AG10803 (cell line): ENCODE measurements at regions not wholly inside any gene's neighbourhood (a gene's known extent, or its start where the extent isn't known, plus 50 kb on each side); places are given as distances from the start of the nearest gene placed in this dataset.

Experiments
- DNase-seq: peaks from one replicate; pipeline ENCODE4 v3.0.0; 2010; ENCODE audit warnings: low read depth
- H3K4me3 ChIP-seq: 2 replicates; pipeline ENCODE4 v1.5.1; 2011; ENCODE audit warnings: mild to moderate bottlenecking, low read length, control low read depth
- TF ChIP-seq, protein P1 (sequence below): conservative IDR thresholded peaks from 2 replicates; pipeline ENCODE4 v1.5.1; 2011; ENCODE audit warnings: mild to moderate bottlenecking, low read length, control low read depth, inconsistent platforms

DNA sequence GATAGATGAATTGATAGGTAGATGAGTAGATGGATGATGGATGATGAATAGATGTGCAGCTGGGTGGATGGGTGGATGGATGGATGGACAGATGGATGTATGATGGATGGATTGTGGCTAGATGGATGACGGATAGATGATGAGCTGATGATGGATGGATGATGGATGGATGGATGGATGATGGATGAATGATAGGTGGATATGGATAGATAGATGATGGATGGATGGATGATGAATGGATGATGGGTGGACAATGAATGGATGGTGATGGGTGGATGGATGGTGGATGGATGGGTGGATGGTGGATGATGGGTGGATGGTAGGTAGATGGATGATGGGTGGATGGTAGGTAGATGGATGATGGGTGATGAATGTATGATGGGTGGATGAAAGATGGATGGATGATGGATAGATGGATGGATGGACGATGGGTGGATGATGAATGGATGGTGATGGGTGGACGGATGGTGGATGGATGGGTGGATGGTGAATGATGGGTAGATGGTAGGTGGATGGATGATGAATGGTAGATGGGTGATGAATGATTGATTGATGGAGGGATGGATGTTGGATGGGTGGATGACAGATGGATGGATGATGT lies 1261.7 kb downstream of the BRD1 start:
- no peak for DNase-seq
- no peak overlapping the region for H3K4me3 ChIP-seq
- TF ChIP-seq, protein P1, sequence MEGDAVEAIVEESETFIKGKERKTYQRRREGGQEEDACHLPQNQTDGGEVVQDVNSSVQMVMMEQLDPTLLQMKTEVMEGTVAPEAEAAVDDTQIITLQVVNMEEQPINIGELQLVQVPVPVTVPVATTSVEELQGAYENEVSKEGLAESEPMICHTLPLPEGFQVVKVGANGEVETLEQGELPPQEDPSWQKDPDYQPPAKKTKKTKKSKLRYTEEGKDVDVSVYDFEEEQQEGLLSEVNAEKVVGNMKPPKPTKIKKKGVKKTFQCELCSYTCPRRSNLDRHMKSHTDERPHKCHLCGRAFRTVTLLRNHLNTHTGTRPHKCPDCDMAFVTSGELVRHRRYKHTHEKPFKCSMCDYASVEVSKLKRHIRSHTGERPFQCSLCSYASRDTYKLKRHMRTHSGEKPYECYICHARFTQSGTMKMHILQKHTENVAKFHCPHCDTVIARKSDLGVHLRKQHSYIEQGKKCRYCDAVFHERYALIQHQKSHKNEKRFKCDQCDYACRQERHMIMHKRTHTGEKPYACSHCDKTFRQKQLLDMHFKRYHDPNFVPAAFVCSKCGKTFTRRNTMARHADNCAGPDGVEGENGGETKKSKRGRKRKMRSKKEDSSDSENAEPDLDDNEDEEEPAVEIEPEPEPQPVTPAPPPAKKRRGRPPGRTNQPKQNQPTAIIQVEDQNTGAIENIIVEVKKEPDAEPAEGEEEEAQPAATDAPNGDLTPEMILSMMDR: no peak

DNA sequence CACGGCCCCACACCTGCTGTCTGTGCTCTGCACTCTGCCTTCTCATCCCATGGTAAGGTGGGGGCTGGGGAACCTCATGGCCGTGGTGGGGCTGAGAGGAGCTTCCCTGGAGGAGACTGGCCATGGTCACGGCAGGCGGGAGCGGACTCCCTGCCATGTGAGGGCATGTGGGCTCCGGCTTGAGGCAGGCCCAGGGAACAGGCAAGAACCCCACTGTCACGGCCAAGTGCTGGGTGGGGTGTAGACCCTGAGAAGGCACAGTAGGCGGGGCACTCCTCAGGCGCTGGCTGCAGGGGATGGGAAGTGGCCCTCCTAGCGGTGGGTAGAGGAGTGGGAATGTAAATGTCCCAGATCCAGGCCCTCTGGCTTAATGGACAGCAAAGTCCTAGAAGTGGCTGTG lies 1262.7 kb downstream of the BRD1 start:
- H3K4me3 ChIP-seq: no peak overlapping the region
- no peak for DNase-seq
- TF ChIP-seq, protein P1: no peak

DNA sequence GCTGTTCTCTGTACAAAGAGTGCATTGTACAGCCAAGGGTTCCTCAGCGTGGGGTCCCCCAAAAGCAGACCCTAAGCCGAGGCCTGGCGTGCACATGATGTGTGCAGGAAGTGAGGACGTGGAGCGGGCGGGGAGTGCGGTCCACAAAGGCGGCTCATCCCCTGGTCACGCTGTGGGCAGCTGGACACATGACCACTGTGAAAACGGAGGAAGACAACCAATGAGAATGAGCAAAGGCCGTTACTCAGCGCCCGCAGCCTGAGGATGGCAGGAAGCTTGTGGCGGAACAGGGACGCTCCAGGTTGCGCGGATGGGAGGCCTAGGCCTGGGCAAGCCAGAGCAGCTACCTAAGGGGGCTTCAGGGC lies 1263.7 kb downstream of the BRD1 start:
- TF ChIP-seq, protein P1: no peak
- H3K4me3 ChIP-seq: no peak overlapping the region
- DNase-seq: no peak

DNA sequence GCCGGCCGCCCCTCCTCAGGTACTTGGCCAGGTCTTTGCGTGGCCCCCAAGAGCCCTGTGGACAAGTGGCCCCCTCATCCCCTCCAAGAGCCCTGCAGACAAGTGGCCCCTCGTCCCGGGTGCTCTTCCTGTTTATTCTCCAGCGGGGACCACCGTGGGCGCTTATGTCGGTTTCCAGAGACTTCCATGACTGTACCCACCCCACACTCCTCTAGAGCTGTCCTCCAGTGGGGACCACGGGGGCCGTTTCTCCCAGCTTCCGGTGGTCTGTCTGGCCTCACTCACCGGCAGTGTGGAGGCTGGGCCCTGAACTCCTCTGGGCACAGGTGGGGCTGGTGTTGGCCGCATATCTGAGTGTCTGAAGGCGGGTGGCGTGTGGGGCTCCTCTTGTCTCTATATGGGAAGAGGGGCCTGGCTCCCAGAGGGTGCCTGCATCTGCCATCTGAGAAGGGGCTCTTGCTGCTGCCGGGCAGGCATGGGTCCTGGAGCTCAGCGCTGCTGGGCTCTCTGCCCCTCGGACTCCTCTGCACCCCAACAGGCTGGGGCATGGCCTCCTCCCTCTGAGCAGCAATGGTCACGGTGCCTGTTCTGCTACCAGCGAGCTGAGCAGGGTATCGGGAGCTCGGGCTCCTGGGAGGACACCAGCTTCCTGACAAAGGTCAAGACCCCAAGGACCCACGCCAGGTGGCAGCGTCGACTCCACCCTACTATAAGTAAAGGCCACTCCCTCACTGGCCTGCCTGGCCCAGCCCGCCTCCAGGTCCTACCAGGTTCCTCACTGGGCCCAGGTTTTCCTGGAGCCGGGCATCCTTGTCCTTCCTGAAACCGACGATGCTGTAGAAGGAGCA lies 1264.3 kb downstream of the BRD1 start:
- no peak overlapping the region for H3K4me3 ChIP-seq
- DNase-seq: no peak
- TF ChIP-seq, protein P1: no peak

DNA sequence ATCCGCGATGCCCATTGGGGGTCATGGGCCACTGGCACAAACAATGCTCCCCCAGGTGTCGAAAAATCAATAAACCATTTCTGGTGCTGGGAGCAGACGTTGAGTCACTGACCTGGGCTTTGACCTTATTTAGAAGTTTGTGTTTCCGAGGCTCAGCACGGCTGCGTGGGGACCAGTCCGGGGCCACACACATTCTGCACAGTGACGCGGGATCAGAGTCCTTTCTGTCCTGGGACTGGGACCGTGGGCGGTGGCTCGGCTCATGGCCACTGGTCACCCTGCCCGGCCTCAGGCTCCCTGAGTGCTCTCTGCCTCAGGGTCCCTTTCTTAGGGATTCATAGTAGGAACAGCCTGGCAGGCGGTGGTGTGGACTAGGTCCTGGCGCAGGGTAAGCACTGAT lies 1266.0 kb downstream of the BRD1 start:
- no peak overlapping the region for H3K4me3 ChIP-seq
- TF ChIP-seq, protein P1: no peak
- DNase-seq: no peak

DNA sequence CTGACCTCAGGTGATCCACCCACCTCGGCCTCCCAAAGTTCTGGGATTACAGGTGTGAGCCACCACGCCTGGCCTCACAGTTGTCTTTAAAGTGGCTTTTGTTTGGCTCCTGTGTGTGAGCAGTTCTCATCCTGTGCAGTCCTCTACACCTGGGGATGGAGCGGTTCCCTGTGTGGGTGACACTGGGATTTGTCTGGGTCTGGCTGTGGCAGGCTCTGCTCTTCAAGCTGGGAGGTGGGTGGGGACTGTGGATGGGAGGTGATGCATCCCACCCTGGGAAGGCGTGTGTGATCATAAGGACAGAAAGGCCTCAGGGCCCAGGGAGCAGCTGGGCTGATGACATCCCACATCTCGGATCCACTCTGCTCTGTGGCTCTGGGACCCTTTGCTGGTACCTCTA lies 1266.8 kb downstream of the BRD1 start:
- no peak for DNase-seq
- H3K4me3 ChIP-seq: no peak overlapping the region
- TF ChIP-seq, protein P1: no peak

DNA sequence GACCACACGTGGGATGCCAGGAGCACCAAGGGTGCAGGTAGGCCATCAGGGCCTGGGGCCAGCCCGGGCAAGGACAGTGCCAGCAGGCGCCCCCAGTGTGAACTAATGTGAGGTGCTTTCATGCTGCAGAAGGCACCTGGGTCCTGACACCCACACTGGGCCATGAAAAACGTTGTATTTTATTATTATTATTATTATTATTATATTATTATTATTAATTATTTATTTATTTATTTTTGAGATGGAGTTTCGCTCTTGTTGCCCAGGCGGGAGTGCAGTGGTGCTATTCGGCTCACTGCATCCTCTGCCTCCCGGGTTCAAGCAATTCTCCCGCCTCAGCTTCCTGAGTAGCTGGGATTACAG lies 1267.3 kb downstream of the BRD1 start:
- TF ChIP-seq, protein P1: no peak
- no peak overlapping the region for H3K4me3 ChIP-seq
- DNase-seq: no peak
